GM10248 (cell line): ENCODE measurements at regions not wholly inside any gene's neighbourhood (a gene's known extent, or its start where the extent isn't known, plus 50 kb on each side); places are given as distances from the start of the nearest gene placed in this dataset.

Source experiments
- CTCF ChIA-PET: fragments of 300-600 bp; sonication (Branson Sonifier 250); formaldehyde crosslinking; extraction: SDS; loops from one replicate; lab custom pipeline; 2021; ENCODE audit warnings: antibody characterized with exemption; lab: Yijun Ruan, JAX
- POLR2A ChIA-PET: fragments of 350-650 bp; sonication (Branson Sonifier 250); formaldehyde crosslinking; extraction: SDS; loops from one replicate; lab custom pipeline; 2020; ENCODE audit warnings: antibody characterized with exemption; lab: Yijun Ruan, JAX
- DNase-seq: peaks from one replicate; pipeline ENCODE4 v3.0.0; 2012; ENCODE audit errors: extremely low spot score
- TF ChIP-seq, protein P1 (sequence below): IDR thresholded peaks from 2 replicates; pipeline ENCODE4 v1.5.1; 2012; ENCODE audit warnings: mild to moderate bottlenecking, low read depth; ENCODE audit errors: extremely low read depth, missing control alignments, control extremely low read depth

DNA sequence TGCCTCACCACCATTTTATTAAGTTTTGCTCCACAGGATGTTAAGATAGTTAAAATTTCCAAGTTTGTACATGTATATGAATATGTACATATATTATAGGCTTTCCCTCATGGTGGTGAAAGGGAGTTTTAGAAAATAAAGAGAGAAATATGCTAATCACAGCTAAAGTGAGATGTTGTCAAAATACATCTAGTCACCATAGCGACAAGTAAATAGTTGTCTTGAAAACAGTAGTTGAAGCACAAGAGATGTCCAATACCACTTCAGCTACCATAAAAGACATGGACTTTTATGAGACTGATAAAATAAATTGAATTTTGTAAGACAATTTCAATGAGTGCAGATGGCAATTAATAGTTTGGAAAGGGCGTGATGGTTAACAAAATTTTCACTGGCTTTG lies 1600.0 kb downstream of the BRINP3 start:
- TF ChIP-seq, protein P1, sequence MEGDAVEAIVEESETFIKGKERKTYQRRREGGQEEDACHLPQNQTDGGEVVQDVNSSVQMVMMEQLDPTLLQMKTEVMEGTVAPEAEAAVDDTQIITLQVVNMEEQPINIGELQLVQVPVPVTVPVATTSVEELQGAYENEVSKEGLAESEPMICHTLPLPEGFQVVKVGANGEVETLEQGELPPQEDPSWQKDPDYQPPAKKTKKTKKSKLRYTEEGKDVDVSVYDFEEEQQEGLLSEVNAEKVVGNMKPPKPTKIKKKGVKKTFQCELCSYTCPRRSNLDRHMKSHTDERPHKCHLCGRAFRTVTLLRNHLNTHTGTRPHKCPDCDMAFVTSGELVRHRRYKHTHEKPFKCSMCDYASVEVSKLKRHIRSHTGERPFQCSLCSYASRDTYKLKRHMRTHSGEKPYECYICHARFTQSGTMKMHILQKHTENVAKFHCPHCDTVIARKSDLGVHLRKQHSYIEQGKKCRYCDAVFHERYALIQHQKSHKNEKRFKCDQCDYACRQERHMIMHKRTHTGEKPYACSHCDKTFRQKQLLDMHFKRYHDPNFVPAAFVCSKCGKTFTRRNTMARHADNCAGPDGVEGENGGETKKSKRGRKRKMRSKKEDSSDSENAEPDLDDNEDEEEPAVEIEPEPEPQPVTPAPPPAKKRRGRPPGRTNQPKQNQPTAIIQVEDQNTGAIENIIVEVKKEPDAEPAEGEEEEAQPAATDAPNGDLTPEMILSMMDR: no peak
- POLR2A ChIA-PET: no interaction called here
- no peak for DNase-seq
- CTCF ChIA-PET: no interaction called here

DNA sequence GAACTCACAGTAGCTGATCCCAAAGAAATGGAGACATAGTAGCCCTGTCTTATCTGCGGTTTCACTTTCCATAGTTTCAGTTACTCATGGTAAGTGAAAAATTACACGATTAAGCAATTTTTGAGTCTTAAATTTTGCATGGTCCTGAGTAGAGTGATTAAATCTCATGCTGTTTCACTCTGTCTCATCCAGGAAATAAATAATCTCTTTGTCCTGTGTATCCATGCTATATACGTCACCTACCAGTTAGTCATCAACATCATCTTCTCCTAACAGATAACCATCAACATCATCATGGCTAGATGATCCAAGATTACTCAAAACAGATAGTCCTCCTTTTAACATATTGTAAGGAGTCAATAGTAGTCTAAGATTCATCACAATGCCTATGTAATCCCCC lies 1589.3 kb downstream of the BRINP3 start:
- ChIA-PET CTCF (no interaction called here), POLR2A (no interaction called here)
- TF ChIP-seq, protein P1: no peak
- no peak for DNase-seq

DNA sequence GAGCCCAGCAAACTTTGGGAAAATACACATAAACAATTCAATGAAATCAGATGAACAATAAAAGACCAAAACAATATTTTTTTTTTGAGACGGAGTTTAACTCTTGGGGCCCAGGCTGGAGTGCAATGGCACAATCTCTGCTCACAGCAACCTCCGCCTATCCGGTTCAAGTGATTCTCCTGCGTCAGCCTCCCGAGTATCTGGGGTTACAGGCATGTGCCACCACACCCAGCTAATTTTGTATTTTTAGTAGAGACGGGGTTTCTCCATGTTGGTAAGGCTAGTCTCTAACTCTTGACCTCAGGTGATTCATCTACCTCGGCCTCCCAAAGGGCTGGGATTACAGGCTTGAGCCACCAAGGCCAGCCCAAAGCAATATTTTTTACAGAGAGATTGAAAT lies 1588.5 kb downstream of the BRINP3 start:
- TF ChIP-seq, protein P1: no peak
- ChIA-PET POLR2A (no interaction called here), CTCF (no interaction called here)
- DNase-seq: no peak

DNA sequence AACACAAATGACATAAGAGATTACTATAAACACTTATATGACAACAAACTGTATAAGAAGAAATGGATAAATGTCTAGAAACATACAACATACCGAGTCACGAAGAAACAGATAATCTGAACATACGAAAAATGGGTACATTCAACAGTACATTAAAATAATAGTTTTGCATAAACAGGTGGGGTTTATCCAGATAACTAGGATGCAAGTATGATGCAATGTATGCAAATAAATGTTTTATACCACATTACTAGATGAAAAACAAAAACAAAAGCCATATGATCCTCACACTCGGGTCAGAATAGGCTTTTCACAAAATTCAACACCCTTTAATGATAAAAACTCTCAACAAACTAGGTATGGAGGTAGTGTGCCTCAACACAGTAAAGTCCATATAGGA lies 1585.7 kb downstream of the BRINP3 start:
- TF ChIP-seq, protein P1: no peak
- ChIA-PET POLR2A (no interaction called here), CTCF (no interaction called here)
- DNase-seq: no peak

DNA sequence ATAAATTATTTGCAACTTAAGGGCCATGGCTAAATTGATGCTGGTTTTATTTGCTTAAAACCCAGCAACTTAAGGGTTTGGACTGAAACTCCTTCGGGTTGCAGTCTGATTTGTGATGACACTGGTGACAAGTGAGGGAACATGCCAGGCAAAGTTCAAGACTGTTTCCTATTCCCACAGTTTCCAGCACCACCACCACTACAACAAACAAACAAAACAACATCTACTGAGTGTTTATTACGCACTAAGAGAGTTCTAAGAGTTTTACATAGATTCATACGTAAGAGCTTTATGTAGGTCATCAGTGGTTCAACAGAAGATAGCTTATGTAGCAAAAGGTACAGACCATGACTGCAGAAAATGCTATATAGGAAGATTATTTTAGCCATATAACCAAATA lies 1582.1 kb downstream of the BRINP3 start:
- TF ChIP-seq, protein P1: no peak
- POLR2A ChIA-PET: no interaction called here
- no peak for DNase-seq
- CTCF ChIA-PET: no interaction called here

DNA sequence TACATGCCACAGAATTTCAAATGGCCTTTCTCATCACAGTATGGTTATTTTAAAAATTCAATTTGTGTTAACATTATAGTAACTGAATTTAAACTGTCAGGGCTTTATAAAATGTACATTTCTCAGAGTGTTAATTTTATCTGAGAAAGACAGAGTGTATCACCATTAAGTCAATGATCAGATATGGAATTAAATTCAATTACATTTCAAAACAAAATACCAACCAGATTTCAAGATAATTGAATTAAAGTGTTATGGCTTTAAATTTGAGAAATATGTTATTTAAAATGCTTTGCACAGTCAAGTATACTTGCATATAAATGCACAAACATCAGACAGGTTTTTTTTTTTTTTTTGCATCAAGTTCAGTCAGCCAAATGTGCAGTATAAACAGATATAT lies 1574.4 kb downstream of the BRINP3 start:
- DNase-seq: no peak
- POLR2A ChIA-PET: no interaction called here
- CTCF ChIA-PET: no interaction called here

DNA sequence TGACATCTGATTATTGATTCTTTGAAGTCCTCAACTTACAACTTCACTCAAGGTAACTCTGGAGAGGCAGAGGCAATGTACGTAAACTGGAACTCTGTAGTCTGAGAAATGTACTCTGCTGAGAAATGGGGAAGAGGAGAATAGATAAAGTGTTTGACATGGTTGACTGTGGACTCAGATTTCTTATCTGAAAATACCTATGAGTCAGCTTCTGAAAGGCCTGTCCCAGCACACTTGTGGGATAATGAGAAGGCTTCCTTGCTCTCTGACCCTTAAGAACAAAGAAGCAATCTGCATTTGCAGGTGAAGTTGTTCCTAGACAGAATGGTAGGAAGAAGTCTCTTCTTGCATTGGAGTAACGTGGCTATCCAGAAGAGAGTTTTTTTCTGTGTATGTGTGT lies 1573.5 kb downstream of the BRINP3 start:
- TF ChIP-seq, protein P1: no peak
- POLR2A ChIA-PET: no interaction called here
- no peak for DNase-seq
- CTCF ChIA-PET: no interaction called here

More for the DNA sequence above, 1574.4 kb downstream of the BRINP3 start:
- TF ChIP-seq, protein P1: no peak
